ENCODE measurements at regions not wholly inside any gene's neighbourhood (a gene's known extent, or its start where the extent isn't known, plus 50 kb on each side); places are given as distances from the start of the nearest gene placed in this dataset.

- TF ChIP-seq, protein P1, sequence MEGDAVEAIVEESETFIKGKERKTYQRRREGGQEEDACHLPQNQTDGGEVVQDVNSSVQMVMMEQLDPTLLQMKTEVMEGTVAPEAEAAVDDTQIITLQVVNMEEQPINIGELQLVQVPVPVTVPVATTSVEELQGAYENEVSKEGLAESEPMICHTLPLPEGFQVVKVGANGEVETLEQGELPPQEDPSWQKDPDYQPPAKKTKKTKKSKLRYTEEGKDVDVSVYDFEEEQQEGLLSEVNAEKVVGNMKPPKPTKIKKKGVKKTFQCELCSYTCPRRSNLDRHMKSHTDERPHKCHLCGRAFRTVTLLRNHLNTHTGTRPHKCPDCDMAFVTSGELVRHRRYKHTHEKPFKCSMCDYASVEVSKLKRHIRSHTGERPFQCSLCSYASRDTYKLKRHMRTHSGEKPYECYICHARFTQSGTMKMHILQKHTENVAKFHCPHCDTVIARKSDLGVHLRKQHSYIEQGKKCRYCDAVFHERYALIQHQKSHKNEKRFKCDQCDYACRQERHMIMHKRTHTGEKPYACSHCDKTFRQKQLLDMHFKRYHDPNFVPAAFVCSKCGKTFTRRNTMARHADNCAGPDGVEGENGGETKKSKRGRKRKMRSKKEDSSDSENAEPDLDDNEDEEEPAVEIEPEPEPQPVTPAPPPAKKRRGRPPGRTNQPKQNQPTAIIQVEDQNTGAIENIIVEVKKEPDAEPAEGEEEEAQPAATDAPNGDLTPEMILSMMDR (IDR thresholded peaks at IDR 0.05): peak; percentile 22
- no peak for TF ChIP-seq EZH2 (IDR thresholded peaks at IDR 0.05; ENCODE audit: borderline replicate concordance, insufficient read depth, low read depth, low read length, poor library complexity, severe bottlenecking)
Measured at GRCh38 chr3:187974871-187975271, 179.1 kb upstream of the LPP start.

Measured in B cell (primary cell).